ENCODE measurements at regions not wholly inside any gene's neighbourhood (a gene's known extent, or its start where the extent isn't known, plus 50 kb on each side); places are given as distances from the start of the nearest gene placed in this dataset.

DNA sequence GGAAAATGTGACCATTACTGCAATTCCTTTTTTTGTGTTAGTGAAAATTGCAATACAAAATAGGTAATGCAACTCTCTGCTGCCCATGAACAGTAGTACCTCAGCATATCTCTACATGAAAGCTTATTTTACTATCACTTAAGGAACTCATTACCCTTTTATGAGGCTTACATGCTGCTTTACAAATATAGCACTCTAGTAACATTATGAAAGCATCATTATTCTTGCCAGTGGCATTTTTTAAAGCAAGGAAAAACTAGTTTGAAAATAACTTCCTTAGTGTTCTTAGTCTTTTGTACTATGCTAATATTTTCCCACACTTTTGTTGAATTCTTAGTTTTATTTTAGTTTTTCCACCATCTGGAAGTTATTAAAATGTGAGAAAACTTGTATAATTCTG, 797.3 kb upstream of the ARRDC3 start:
- TF ChIP-seq EZH2 (IDR thresholded peaks at IDR 0.05; ENCODE audit: borderline replicate concordance, low read length): no peak
- TF ChIP-seq, protein P1, sequence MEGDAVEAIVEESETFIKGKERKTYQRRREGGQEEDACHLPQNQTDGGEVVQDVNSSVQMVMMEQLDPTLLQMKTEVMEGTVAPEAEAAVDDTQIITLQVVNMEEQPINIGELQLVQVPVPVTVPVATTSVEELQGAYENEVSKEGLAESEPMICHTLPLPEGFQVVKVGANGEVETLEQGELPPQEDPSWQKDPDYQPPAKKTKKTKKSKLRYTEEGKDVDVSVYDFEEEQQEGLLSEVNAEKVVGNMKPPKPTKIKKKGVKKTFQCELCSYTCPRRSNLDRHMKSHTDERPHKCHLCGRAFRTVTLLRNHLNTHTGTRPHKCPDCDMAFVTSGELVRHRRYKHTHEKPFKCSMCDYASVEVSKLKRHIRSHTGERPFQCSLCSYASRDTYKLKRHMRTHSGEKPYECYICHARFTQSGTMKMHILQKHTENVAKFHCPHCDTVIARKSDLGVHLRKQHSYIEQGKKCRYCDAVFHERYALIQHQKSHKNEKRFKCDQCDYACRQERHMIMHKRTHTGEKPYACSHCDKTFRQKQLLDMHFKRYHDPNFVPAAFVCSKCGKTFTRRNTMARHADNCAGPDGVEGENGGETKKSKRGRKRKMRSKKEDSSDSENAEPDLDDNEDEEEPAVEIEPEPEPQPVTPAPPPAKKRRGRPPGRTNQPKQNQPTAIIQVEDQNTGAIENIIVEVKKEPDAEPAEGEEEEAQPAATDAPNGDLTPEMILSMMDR (IDR thresholded peaks at IDR 0.05; ENCODE audit: low read length): no peak
- H3K4me2 ChIP-seq (ENCODE audit: low read length): no peak overlapping the region

DNA sequence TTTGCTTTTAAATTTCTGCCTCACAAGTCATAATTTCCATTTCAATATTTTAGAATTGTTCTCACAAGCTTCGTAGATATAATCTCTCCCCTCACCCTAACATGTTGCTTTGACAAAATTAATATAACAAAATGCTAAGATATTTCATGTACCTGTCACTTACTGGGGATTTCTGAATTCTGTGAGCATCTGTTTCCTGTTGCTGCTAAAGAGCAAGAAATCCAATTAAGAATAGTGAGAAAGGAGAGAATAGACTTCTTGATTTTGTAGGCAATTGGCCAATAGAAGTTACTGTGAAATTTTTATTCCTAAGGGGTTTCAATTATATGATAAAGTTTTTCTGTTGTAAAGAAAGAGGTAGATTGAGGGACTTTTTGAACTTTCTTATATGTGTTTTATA, 796.5 kb upstream of the ARRDC3 start:
- Histone ChIP-seq H2AFZ (ENCODE audit: low read length) (no peak overlapping the region), H3K9me3 (ENCODE audit: low read length) (no peaks in the 10 kb centered on the region), H3K4me3 (ENCODE audit: low read depth, low read length, poor library complexity, severe bottlenecking) (no peak overlapping the region)

More for the DNA sequence above, 797.3 kb upstream of the ARRDC3 start:
- Histone ChIP-seq H3K36me3 (ENCODE audit: insufficient read depth, low read length) (no peaks in the 10 kb centered on the region), H3K9me2 (ENCODE audit: low read depth, low read length) (no peaks in the 10 kb centered on the region), H4K20me1 (ENCODE audit: insufficient read depth, low read length) (no peaks in the 10 kb centered on the region), H3F3A (ENCODE audit: insufficient read depth, low read length) (no peaks in the 10 kb centered on the region), H3K27me3 (ENCODE audit: insufficient read depth, low read length) (no peaks in the 10 kb centered on the region), H2AFZ (ENCODE audit: low read length) (no peak overlapping the region), H3K4me3 (ENCODE audit: low read depth, low read length, poor library complexity, severe bottlenecking) (no peak overlapping the region), H3K4me1 (ENCODE audit: insufficient read depth, low read length, severe bottlenecking) (no peaks in the 10 kb centered on the region), H3K79me2 (ENCODE audit: insufficient read depth, low read length) (no peaks in the 10 kb centered on the region), H3K9me3 (ENCODE audit: low read length) (no peaks in the 10 kb centered on the region), H3K9ac (ENCODE audit: low read length) (no peak overlapping the region), H3K27ac (ENCODE audit: low read depth, low read length, poor library complexity, severe bottlenecking) (no peak overlapping the region)

DNA sequence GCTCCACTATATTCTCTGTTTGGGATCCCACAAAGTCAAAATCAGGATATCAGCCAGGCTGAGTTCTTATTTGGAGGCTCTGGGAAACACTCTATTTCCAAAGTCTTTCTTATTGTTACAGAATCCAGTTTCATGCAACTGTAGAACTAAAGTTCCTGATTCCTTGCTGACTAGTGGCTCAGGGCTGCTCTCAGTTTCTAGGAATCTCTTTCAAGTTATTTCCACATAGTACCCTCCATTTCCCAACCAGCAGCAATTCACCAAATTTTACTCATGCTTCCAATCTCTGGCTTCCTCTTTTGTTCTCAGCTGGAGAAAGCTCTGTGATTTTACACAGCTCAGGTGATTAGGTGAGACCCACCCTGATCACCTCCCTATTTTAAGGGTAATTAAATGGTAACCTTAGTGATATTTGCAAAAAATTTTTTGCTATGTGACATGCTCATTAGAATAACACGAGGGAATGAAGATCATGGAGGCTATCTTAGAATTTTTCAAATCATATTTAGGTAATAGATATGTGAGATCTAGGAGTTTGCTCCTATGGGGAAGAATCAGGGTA, 794.9 kb upstream of the ARRDC3 start:
- no peak overlapping the region for H3K4me3 ChIP-seq (ENCODE audit: low read depth, low read length, poor library complexity, severe bottlenecking)
- no peak overlapping the region for H3K27ac ChIP-seq (ENCODE audit: low read depth, low read length, poor library complexity, severe bottlenecking)
- H3K4me1 ChIP-seq (ENCODE audit: insufficient read depth, low read length, severe bottlenecking): no peaks in the 10 kb centered on the region
- H4K20me1 ChIP-seq (ENCODE audit: insufficient read depth, low read length): no peaks in the 10 kb centered on the region
- TF ChIP-seq, protein P1 (IDR thresholded peaks at IDR 0.05; ENCODE audit: low read length): no peak
- TF ChIP-seq EZH2 (IDR thresholded peaks at IDR 0.05; ENCODE audit: borderline replicate concordance, low read length): no peak
- H3K27me3 ChIP-seq (ENCODE audit: insufficient read depth, low read length): no peaks in the 10 kb centered on the region
- H3F3A ChIP-seq (ENCODE audit: insufficient read depth, low read length): no peaks in the 10 kb centered on the region
- H3K79me2 ChIP-seq (ENCODE audit: insufficient read depth, low read length): no peaks in the 10 kb centered on the region
- no peak overlapping the region for H3K9ac ChIP-seq (ENCODE audit: low read length)
- H2AFZ ChIP-seq (ENCODE audit: low read length): no peak overlapping the region
- no peaks in the 10 kb centered on the region for H3K36me3 ChIP-seq (ENCODE audit: insufficient read depth, low read length)
- H3K9me3 ChIP-seq (ENCODE audit: low read length): no peaks in the 10 kb centered on the region
- H3K4me2 ChIP-seq (ENCODE audit: low read length): no peak overlapping the region
- no peaks in the 10 kb centered on the region for H3K9me2 ChIP-seq (ENCODE audit: low read depth, low read length)

More for the DNA sequence above, 796.5 kb upstream of the ARRDC3 start:
- no peaks in the 10 kb centered on the region for H3K36me3 ChIP-seq (ENCODE audit: insufficient read depth, low read length)
- no peaks in the 10 kb centered on the region for H3K9me2 ChIP-seq (ENCODE audit: low read depth, low read length)
- TF ChIP-seq, protein P1 (IDR thresholded peaks at IDR 0.05; ENCODE audit: low read length): no peak
- no peak for TF ChIP-seq EZH2 (IDR thresholded peaks at IDR 0.05; ENCODE audit: borderline replicate concordance, low read length)
- H3K9ac ChIP-seq (ENCODE audit: low read length): no peak overlapping the region
- H3K27me3 ChIP-seq (ENCODE audit: insufficient read depth, low read length): no peaks in the 10 kb centered on the region
- H3K27ac ChIP-seq (ENCODE audit: low read depth, low read length, poor library complexity, severe bottlenecking): no peak overlapping the region
- no peak overlapping the region for H3K4me2 ChIP-seq (ENCODE audit: low read length)
- no peaks in the 10 kb centered on the region for H3F3A ChIP-seq (ENCODE audit: insufficient read depth, low read length)
- no peaks in the 10 kb centered on the region for H3K4me1 ChIP-seq (ENCODE audit: insufficient read depth, low read length, severe bottlenecking)
- no peaks in the 10 kb centered on the region for H4K20me1 ChIP-seq (ENCODE audit: insufficient read depth, low read length)
- H3K79me2 ChIP-seq (ENCODE audit: insufficient read depth, low read length): no peaks in the 10 kb centered on the region

Measured in OCI-LY1 (cell line).